Uterus (tissue), 3 donors: ENCODE measurements at regions not wholly inside any gene's neighbourhood (a gene's known extent, or its start where the extent isn't known, plus 50 kb on each side); places are given as distances from the start of the nearest gene placed in this dataset.

Experiments
- DNase-seq, 2 donors: peaks; one replicate each; pipeline ENCODE4 v3.0.0-alpha.2; 2019 to 2020
- H3K27ac ChIP-seq, 2 donors: fragments of 200-600 bp; sonication (generic); 1 replicate in 1 of 2; 2 replicates in 1 of 2; pipeline ENCODE4 v1.5.1; 2016 to 2018
- H3K27me3 ChIP-seq, 2 donors: fragments of 200-600 bp; sonication (generic); one replicate each; pipeline ENCODE4 v1.5.1; 2018 to 2019; ENCODE audit warnings: control low read depth in 1 of 2
- H3K36me3 ChIP-seq, 2 donors: fragments of 200-600 bp; sonication (generic); one replicate each; pipeline ENCODE4 v1.5.1; 2019; ENCODE audit warnings: control low read depth in 1 of 2
- H3K4me1 ChIP-seq, 2 donors: fragments of 200-600 bp; sonication (generic); one replicate each; pipeline ENCODE4 v1.5.1; 2018 to 2019; ENCODE audit warnings: control low read depth in 1 of 2
- H3K4me3 ChIP-seq, 2 donors: fragments of 200-600 bp; sonication (generic); 1 replicate in 1 of 2; 2 replicates in 1 of 2; pipeline ENCODE4 v1.5.1; 2018 to 2019; ENCODE audit warnings: mild to moderate bottlenecking in 1 of 2
- H3K9me3 ChIP-seq, 2 donors: fragments of 200-600 bp; sonication (generic); one replicate each; pipeline ENCODE4 v1.5.1; 2019; ENCODE audit warnings: control low read depth in 1 of 2
- CTCF ChIP-seq, 4 experiments: fragments of 200-600 bp in 2 of 4; fragments of 450-650 bp in 2 of 4; sonication (generic) in 2 of 4; IDR thresholded peaks; one replicate each; pipeline ENCODE4 v1.5.1; 2016 to 2019; ENCODE audit warnings: antibody characterized with exemption in 4 of 4, mild to moderate bottlenecking in 2 of 4, moderate library complexity in 1 of 4
- POLR2A ChIP-seq, 2 donors: fragments of 450-650 bp; IDR thresholded peaks; one replicate each; pipeline ENCODE4 v1.6.1; 2016; ENCODE audit warnings: antibody characterized with exemption in 2 of 2, mild to moderate bottlenecking in 1 of 2, moderate library complexity in 1 of 2
- intact Hi-C: fragments of 100-400 bp; cut with DNase I; formaldehyde crosslinking; loops from one replicate; pipeline ENCODE4 v1.15.1; 2023; ENCODE audit warnings: low total_unique reads
- donor health status: DM: yes; HTN: yes; CAD: no.

DNA sequence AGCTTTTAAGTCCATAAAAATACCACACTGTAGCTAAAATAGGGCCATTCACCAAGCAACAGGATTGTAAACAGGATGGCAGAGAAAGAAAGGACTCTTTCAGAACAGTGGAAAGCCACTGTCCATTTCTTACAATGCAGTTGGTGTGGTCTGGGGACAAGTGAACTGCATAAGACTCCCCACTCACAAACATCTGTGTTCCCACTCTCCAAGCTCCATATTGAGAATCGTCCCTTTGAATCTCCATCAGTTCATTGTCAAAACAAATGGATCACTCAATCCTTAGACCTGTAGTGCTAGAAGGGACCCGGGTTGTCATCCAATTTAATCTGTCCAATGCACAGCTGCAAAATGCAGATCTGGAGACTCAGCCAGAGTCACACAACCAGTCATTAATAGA is 347.4 kb upstream of the KLHL29 start:
- TF ChIP-seq POLR2A (IDR thresholded peaks at IDR 0.05) (no peak), CTCF (IDR thresholded peaks at IDR 0.05) (no peak)
- Histone ChIP-seq H3K9me3 (no peaks in the 10 kb centered on the region), H3K27ac (no peak overlapping the region), H3K36me3 (no peaks in the 10 kb centered on the region), H3K4me1 (no peaks in the 10 kb centered on the region), H3K4me3 (no peak overlapping the region), H3K27me3 (no peaks in the 10 kb centered on the region)
- intact Hi-C loops, result no loop called here
- no peak for DNase-seq

DNA sequence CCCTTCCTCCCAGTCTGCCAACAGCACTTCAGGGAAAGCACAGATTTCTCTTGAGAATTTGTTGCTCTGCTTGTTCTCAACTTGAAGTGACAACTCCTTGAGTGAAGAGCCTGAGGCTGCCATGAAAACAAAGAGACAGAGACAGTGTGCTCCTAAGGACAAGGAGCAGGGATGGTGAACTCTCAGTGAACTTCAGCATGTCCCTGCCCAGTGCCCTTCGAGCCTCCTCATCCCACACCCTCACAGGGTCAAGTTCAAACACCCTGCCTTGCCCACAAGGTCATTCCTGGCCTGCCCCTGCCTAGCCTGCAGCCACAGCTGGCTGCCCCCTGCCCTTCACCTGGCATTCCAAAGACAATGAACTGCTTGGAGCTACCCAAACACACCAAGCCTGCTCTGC is 343.5 kb upstream of the KLHL29 start:
- Histone ChIP-seq H3K9me3 (no peaks in the 10 kb centered on the region), H3K27me3 (no peaks in the 10 kb centered on the region), H3K27ac (no peak overlapping the region), H3K36me3 (no peaks in the 10 kb centered on the region), H3K4me1 (no peaks in the 10 kb centered on the region), H3K4me3 (no peak overlapping the region)
- no peak for DNase-seq
- intact Hi-C loops, result no loop called here
- no peak for TF ChIP-seq POLR2A (IDR thresholded peaks at IDR 0.05)
- TF ChIP-seq CTCF (IDR thresholded peaks at IDR 0.05), result no peak

DNA sequence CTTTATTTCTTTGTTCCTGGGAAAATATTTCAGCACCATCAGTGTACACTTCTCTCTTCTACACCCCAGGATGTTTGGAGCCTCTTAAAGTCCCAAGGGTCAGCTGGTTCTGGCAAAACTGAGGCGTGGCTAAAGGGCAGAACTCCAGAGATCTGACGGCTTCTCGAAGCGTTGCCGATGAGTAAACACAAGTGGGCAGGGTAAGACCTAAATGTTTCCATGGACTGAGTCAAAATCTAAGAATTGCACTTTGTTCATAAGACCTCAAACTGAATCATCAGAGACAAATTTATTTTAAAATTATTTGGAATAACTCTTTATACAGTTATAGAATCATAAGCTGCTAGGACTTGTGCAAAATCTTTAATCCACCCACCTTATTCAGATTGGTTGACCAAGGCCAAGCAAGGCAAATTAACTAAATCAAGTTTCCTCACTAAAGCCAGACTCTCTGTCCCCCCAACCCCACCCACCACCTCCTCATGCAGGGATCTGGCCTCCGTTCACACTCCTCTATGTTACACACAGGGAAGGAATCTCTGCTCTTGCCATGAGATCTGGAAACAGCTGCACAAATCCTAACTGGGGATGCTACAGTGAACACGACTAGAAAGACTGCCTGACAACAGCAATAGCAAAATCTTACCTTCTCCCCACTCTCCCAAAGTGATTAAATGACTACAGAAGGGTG is 342.6 kb upstream of the KLHL29 start:
- peak in 1 of 2 donors; percentile 25 for DNase-seq
- H3K9me3 ChIP-seq, result no peaks in the 10 kb centered on the region
- intact Hi-C loops, result no loop called here
- no peak for TF ChIP-seq POLR2A (IDR thresholded peaks at IDR 0.05)
- no peak for TF ChIP-seq CTCF (IDR thresholded peaks at IDR 0.05)
- no peaks in the 10 kb centered on the region for H3K36me3 ChIP-seq
- no peak overlapping the region for H3K4me3 ChIP-seq
- no peaks in the 10 kb centered on the region for H3K27me3 ChIP-seq
- no peak overlapping the region for H3K27ac ChIP-seq
- H3K4me1 ChIP-seq, result no peaks in the 10 kb centered on the region

DNA sequence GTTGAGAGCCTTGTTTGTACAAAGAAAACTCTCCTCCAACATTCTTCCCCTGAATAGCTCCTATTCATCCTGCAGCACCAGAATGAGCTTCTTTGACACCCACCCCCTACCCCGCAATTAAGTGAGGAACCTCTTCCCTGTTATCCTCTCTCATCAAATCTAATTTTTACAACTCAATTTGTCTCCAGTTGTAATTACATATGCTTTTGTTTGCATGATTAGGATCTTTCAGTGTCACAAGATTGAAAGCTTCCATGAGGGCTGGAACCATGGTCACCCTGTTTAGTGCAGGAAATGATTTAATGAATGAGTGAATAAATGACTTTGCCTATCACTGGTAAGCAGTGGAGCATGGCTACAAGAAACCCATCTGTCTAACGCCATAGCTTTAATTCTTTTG is 334.6 kb upstream of the KLHL29 start:
- intact Hi-C loops, result no loop called here
- H3K4me3 ChIP-seq, result no peak overlapping the region

GRCh38 chr2:23053601-23054000 is 331.4 kb upstream of the KLHL29 start:
- DNase-seq, result no peak
- no peaks in the 10 kb centered on the region for H3K27me3 ChIP-seq
- no peaks in the 10 kb centered on the region for H3K9me3 ChIP-seq
- no peak overlapping the region for H3K27ac ChIP-seq
- TF ChIP-seq POLR2A (IDR thresholded peaks at IDR 0.05) (no peak), CTCF (IDR thresholded peaks at IDR 0.05) (no peak)
- H3K4me3 ChIP-seq, result no peak overlapping the region
- intact Hi-C loops, result no loop called here
- H3K36me3 ChIP-seq, result no peaks in the 10 kb centered on the region
- no peaks in the 10 kb centered on the region for H3K4me1 ChIP-seq

More for the DNA sequence above, 334.6 kb upstream of the KLHL29 start:
- Histone ChIP-seq H3K4me1 (no peaks in the 10 kb centered on the region), H3K27me3 (no peaks in the 10 kb centered on the region), H3K27ac (no peak overlapping the region), H3K9me3 (no peaks in the 10 kb centered on the region), H3K36me3 (no peaks in the 10 kb centered on the region)
- TF ChIP-seq POLR2A (IDR thresholded peaks at IDR 0.05), result no peak
- no peak for TF ChIP-seq CTCF (IDR thresholded peaks at IDR 0.05)
- DNase-seq, result no peak
